HUES64 (cell line): ENCODE measurements at regions not wholly inside any gene's neighbourhood (a gene's known extent, or its start where the extent isn't known, plus 50 kb on each side); places are given as distances from the start of the nearest gene placed in this dataset.

Experiments used
- H3K27ac ChIP-seq: 2 replicates; pipeline ENCODE4 v1.7.0; 2013; ENCODE audit warnings: low read depth, low read length, inconsistent platforms
- H3K27me3 ChIP-seq: 2 replicates; pipeline ENCODE4 v1.6.1; 2013; ENCODE audit warnings: mild to moderate bottlenecking, low read length; ENCODE audit not compliant: insufficient read depth
- H3K36me3 ChIP-seq: 2 replicates; pipeline ENCODE4 v1.6.1; 2013; ENCODE audit warnings: mild to moderate bottlenecking, low read length; ENCODE audit not compliant: insufficient read depth
- H3K4me1 ChIP-seq: 2 replicates; pipeline ENCODE4 v1.6.1; 2013; ENCODE audit warnings: mild to moderate bottlenecking, low read length, moderate library complexity; ENCODE audit not compliant: insufficient read depth
- H3K4me3 ChIP-seq: 2 replicates; pipeline ENCODE4 v1.5.1; 2013; ENCODE audit warnings: mild to moderate bottlenecking, low read length, moderate library complexity
- H3K9ac ChIP-seq: 2 replicates; pipeline ENCODE4 v1.6.1; 2013; ENCODE audit warnings: mild to moderate bottlenecking, low read depth, low read length
- H3K9me3 ChIP-seq: 2 replicates; pipeline ENCODE4 v1.6.1; 2013; ENCODE audit warnings: low read depth, low read length; ENCODE audit not compliant: insufficient read depth
- WGBS: fragments of 150-250, 120-280 bp; methylation state at CpG from one replicate; pipeline ENCODE4 v1.1.7; 2013; ENCODE audit warnings: missing lambda C conversion rate; 5-methylcytosine and 5-hydroxymethylcytosine counted together

DNA sequence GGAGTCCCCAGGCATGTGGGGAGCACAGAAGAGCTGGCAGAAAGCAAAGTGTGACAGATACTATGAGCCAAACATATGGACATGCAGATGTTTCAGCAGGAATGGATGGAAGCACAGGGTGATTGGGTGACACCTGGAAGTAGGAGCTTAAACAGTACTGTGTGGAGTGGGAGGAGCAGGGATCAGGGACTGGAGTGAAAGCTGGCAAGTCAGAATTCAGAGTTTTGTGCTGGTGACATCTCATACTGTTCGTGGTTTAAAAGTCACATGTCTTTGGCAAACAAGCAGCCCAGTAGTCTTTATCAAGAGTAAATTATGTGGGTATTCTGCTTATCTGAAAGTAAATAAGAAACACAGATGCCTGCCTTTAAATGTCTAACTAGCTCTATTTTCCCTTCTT lies 408.2 kb downstream of the COG6 start:
- no peaks in the 10 kb centered on the region for H3K4me1 ChIP-seq
- H3K27me3 ChIP-seq, result no peaks in the 10 kb centered on the region
- no peak overlapping the region for H3K27ac ChIP-seq
- H3K4me3 ChIP-seq, result no peak overlapping the region
- WGBS, result 69% methylated on average over 1 of the region's 1 CpG
- H3K9me3 ChIP-seq, result no peaks in the 10 kb centered on the region
- H3K36me3 ChIP-seq, result no peaks in the 10 kb centered on the region
- H3K9ac ChIP-seq, result no peak overlapping the region

DNA sequence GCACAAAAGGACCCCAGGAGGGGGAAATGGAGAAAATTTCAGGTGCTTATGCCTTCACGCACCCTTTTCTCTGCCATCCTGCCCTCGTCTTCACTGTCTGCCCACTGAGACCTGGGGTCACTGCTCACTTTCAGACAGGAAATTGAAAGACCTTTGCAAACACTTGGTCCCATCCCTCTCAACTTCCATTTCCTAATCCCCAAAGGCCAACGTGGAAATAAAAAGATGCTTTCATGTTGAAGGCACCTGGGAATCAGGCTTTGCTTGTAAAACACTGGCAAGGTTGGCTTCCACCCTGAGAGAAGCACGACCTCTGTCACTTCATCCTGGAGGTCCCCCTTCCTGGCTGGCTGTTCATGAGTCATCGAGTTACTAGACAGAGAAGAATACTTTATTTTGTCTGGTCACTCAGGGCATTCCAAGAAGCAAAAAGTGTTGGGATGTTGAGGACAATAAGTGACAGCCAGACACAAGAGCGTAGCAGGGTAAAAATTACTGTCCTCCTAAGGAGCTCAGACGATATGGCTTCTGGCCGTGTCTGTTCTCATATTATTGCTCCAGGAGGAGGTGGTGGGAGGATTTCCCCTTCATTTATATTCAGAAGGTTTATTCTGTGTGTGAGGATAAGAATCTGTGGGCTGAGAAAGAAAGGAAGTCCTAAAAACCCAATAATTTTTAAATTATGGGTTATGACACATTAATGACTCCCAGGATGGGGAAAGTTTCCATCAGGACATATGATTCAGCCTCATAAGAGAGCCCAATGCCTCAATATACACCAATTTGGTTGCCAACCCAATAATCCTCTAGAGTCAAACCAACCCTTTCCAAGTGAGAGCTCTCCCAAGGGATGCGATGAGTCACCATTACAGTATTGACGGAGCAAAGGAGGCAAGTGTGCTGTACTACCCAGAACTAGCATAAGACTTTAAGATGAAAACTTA lies 409.0 kb downstream of the COG6 start:
- Histone ChIP-seq H3K27ac (no peak overlapping the region), H3K9me3 (no peaks in the 10 kb centered on the region)
- WGBS, result 88% methylated on average over 9 of the region's 10 CpGs

GRCh38 chr13:40069173-40070044 lies 413.9 kb downstream of the COG6 start:
- no peak overlapping the region for H3K9ac ChIP-seq
- H3K9me3 ChIP-seq, result no peaks in the 10 kb centered on the region
- 43% methylated on average over 9 of the region's 11 CpGs for WGBS

More for the DNA sequence above, 409.0 kb downstream of the COG6 start:
- H3K4me3 ChIP-seq, result no peak overlapping the region
- H3K9ac ChIP-seq, result no peak overlapping the region
- H3K4me1 ChIP-seq, result 0 out of 2 replicates have a peak, but pooled peaks cover 1% of the 10 kb centered on the region
- no peaks in the 10 kb centered on the region for H3K27me3 ChIP-seq
- H3K36me3 ChIP-seq, result no peaks in the 10 kb centered on the region

DNA sequence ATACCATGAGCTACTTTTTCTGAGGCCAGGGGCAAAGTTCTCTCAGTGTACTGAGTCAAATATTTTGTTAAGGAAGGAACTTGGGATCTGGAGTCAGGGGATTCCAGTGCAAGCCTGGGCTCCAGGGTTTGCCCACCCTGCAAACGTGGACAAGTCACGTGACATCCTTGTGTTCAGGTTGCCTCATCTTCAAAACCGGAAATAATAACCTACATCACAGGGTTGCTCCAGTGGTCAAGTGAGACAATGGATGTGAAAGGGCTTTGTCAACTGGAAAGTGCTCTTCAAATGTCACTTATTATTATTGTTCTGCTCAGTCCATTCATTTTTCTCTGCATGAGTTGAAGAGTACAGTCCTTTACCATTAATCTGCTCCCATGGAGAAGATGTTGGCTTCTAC lies 414.9 kb downstream of the COG6 start:
- H3K27ac ChIP-seq, result no peak overlapping the region
- H3K27me3 ChIP-seq, result no peaks in the 10 kb centered on the region
- 95% methylated on average over 3 of the region's 3 CpGs for WGBS
- H3K4me1 ChIP-seq, result peaks cover 12% of the 10 kb centered on the region
- H3K9me3 ChIP-seq, result no peaks in the 10 kb centered on the region
- no peak overlapping the region for H3K9ac ChIP-seq
- H3K36me3 ChIP-seq, result no peaks in the 10 kb centered on the region
- H3K4me3 ChIP-seq, result no peak overlapping the region

More at GRCh38 chr13:40069173-40070044, 413.9 kb downstream of the COG6 start:
- Histone ChIP-seq H3K4me3 (no peak overlapping the region), H3K27me3 (no peaks in the 10 kb centered on the region), H3K27ac (no peak overlapping the region), H3K36me3 (no peaks in the 10 kb centered on the region), H3K4me1 (peaks cover 8% of the 10 kb centered on the region; the same call in 1 of the 2 replicates)

DNA sequence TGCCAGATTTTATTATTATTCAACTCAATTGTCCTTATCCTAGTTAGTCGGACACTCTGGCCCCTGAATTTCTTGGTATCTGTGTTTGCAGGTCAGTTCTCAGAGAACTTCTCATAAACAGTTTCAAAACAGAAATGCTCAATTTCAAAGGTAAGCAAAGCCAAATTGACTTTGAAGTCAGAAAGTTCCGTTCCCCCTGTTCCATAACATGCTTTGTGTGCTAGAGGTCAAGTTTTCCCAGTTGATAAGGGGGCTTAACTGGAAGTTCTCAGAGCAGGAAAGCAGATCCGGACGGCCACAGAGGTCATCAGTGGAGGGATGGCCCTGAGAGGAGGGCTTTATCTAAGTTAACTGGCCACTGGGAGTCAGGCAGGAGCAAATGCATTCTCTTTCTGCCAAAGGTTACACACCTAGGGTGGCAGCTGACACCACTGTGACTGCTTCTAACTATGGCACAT lies 417.2 kb downstream of the COG6 start:
- Histone ChIP-seq H3K4me3 (no peak overlapping the region), H3K9ac (no peak overlapping the region), H3K27ac (no peak overlapping the region), H3K27me3 (no peaks in the 10 kb centered on the region), H3K36me3 (no peaks in the 10 kb centered on the region), H3K4me1 (peaks cover 12% of the 10 kb centered on the region), H3K9me3 (no peaks in the 10 kb centered on the region)
- 84% methylated on average over 4 of the region's 4 CpGs for WGBS

GRCh38 chr13:40074338-40074737 lies 418.9 kb downstream of the COG6 start:
- no peak overlapping the region for H3K27ac ChIP-seq
- WGBS, result 29% methylated on average over 3 of the region's 3 CpGs
- H3K9ac ChIP-seq, result no peak overlapping the region
- H3K4me3 ChIP-seq, result no peak overlapping the region
- no peaks in the 10 kb centered on the region for H3K36me3 ChIP-seq
- H3K9me3 ChIP-seq, result no peaks in the 10 kb centered on the region
- H3K27me3 ChIP-seq, result no peaks in the 10 kb centered on the region
- H3K4me1 ChIP-seq, result peaks cover 12% of the 10 kb centered on the region

GRCh38 chr13:40075281-40075680 lies 419.8 kb downstream of the COG6 start:
- H3K9ac ChIP-seq, result no peak overlapping the region
- H3K27ac ChIP-seq, result no peak overlapping the region
- no peaks in the 10 kb centered on the region for H3K36me3 ChIP-seq
- no peaks in the 10 kb centered on the region for H3K27me3 ChIP-seq
- 92% methylated on average over 5 of the region's 5 CpGs for WGBS
- no peaks in the 10 kb centered on the region for H3K9me3 ChIP-seq
- H3K4me3 ChIP-seq, result no peak overlapping the region
- peaks cover 9% of the 10 kb centered on the region for H3K4me1 ChIP-seq

GRCh38 chr13:40076765-40077362 lies 421.4 kb downstream of the COG6 start:
- Histone ChIP-seq H3K9me3 (peaks cover 7% of the 10 kb centered on the region; the same call in 1 of the 2 replicates), H3K4me3 (no peak overlapping the region), H3K4me1 (peaks cover 9% of the 10 kb centered on the region), H3K36me3 (no peaks in the 10 kb centered on the region), H3K27ac (no peak overlapping the region), H3K9ac (no peak overlapping the region), H3K27me3 (no peaks in the 10 kb centered on the region)
- WGBS, result 91% methylated on average over 3 of the region's 3 CpGs

- Histone ChIP-seq H3K36me3 (no peaks in the 10 kb centered on the region), H3K27me3 (no peaks in the 10 kb centered on the region), H3K9ac (no peak overlapping the region), H3K27ac (no peak overlapping the region), H3K4me3 (no peak overlapping the region), H3K4me1 (peaks cover 9% of the 10 kb centered on the region), H3K9me3 (peaks cover 7% of the 10 kb centered on the region; the same call in 1 of the 2 replicates)
- WGBS, result 93% methylated on average over 9 of the region's 9 CpGs
These were observed 422.1 kb downstream of the COG6 start for GRCh38 chr13:40077396-40078027.

DNA sequence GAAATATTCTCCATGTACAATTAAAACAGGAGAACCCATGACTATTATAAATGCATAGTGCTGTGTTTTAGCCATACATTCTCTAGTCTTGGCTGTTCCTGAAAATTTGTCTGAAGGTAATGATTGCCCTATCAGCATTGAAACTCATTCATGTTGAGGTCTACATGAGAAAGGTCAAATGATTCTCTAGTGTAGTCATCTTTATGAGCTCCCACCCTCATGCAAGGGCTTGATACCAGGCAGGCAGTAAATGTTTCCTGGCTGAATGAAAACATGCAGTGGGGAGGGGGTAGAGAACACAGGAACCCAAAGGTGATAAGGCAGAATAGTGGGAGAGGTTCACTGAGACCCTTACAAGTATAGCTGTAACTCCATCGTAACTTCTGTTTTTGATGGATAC lies 424.3 kb downstream of the COG6 start:
- peaks cover 7% of the 10 kb centered on the region; the same call in 1 of the 2 replicates for H3K9me3 ChIP-seq
- H3K27ac ChIP-seq, result no peak overlapping the region
- no peak overlapping the region for H3K4me3 ChIP-seq
- WGBS, result 97% methylated on average over 1 of the region's 1 CpG
- H3K27me3 ChIP-seq, result no peaks in the 10 kb centered on the region
- no peak overlapping the region for H3K9ac ChIP-seq
- H3K4me1 ChIP-seq, result peaks cover 2% of the 10 kb centered on the region; the same call in 1 of the 2 replicates
- H3K36me3 ChIP-seq, result no peaks in the 10 kb centered on the region
